Prostate gland (tissue), 2 donors: ENCODE measurements at regions not wholly inside any gene's neighbourhood (a gene's known extent, or its start where the extent isn't known, plus 50 kb on each side); places are given as distances from the start of the nearest gene placed in this dataset.
"Not testable (repeated sequence)": the region's sequence is repeated elsewhere in the genome, so short reads cannot be mapped to it uniquely, and the experiment has no call there.

Source experiments
- DNase-seq: peaks from one replicate; pipeline ENCODE4 v3.0.0-alpha.2; 2019; ENCODE audit warnings: low spot score
- H3K27ac ChIP-seq, 2 donors: fragments of 200-600 bp; sonication (generic); 2 replicates each; pipeline ENCODE4 v1.5.1; 2017 to 2019
- H3K27me3 ChIP-seq: fragments of 200-600 bp; sonication (generic); replicated peaks from 2 replicates; pipeline ENCODE4 v1.5.1; 2019; ENCODE audit not compliant: insufficient read depth
- H3K36me3 ChIP-seq, 2 donors: fragments of 200-600 bp; sonication (generic); 1 replicate in 1 of 2; 2 replicates in 1 of 2; pipeline versions ENCODE4 v1.5.1 to v1.8.1; 2017 to 2019
- H3K4me1 ChIP-seq: fragments of 200-600 bp; sonication (generic); replicated peaks from 2 replicates; pipeline ENCODE4 v1.5.1; 2019
- H3K4me3 ChIP-seq, 2 donors: fragments of 200-600 bp; sonication (generic); 2 replicates each; pipeline ENCODE4 v1.5.1; 2017 to 2019
- H3K9me3 ChIP-seq: fragments of 200-600 bp; sonication (generic); 2 replicates; pipeline ENCODE4 v1.5.1; 2017
- POLR2A ChIP-seq: fragments of 450-650 bp; IDR thresholded peaks from one replicate; pipeline ENCODE4 v1.6.1; 2016; ENCODE audit warnings: antibody characterized with exemption, mild to moderate bottlenecking
- POLR2AphosphoS5 ChIP-seq: sonication (generic); formaldehyde crosslinking; IDR thresholded peaks from one replicate; pipeline ENCODE4 v1.6.1; 2017; ENCODE audit warnings: antibody characterized with exemption
- WGBS: methylation state at CpG from one replicate; pipeline ENCODE4 v1.1.5; 2018; 5-methylcytosine and 5-hydroxymethylcytosine counted together
- intact Hi-C: fragments of 100-400 bp; cut with DNase I; formaldehyde crosslinking; loops from one replicate; pipeline ENCODE4 v1.14.2; 2022
- TF ChIP-seq, protein P1 (sequence below), 4 experiments: fragments of 200-600 bp in 2 of 4; fragments of 450-650 bp in 2 of 4; sonication (generic) in 2 of 4; IDR thresholded peaks; 1 replicate in 3 of 4; 2 replicates in 1 of 4; pipeline ENCODE4 v1.5.1; 2016 to 2019; ENCODE audit warnings: antibody characterized with exemption in 4 of 4, mild to moderate bottlenecking in 2 of 4, moderate library complexity in 2 of 4

GRCh38 chr4:170884969-170885570, 795.3 kb upstream of the AADAT start:
- Histone ChIP-seq H3K36me3 (no peaks in the 10 kb centered on the region), H3K9me3 (no peaks in the 10 kb centered on the region), H3K27ac (no peak overlapping the region), H3K4me1 (no peaks in the 10 kb centered on the region), H3K27me3 (no peaks in the 10 kb centered on the region), H3K4me3 (no peak overlapping the region)
- TF ChIP-seq, protein P1, sequence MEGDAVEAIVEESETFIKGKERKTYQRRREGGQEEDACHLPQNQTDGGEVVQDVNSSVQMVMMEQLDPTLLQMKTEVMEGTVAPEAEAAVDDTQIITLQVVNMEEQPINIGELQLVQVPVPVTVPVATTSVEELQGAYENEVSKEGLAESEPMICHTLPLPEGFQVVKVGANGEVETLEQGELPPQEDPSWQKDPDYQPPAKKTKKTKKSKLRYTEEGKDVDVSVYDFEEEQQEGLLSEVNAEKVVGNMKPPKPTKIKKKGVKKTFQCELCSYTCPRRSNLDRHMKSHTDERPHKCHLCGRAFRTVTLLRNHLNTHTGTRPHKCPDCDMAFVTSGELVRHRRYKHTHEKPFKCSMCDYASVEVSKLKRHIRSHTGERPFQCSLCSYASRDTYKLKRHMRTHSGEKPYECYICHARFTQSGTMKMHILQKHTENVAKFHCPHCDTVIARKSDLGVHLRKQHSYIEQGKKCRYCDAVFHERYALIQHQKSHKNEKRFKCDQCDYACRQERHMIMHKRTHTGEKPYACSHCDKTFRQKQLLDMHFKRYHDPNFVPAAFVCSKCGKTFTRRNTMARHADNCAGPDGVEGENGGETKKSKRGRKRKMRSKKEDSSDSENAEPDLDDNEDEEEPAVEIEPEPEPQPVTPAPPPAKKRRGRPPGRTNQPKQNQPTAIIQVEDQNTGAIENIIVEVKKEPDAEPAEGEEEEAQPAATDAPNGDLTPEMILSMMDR (IDR thresholded peaks at IDR 0.05): no peak
- TF ChIP-seq POLR2A (no peak), POLR2AphosphoS5 (no peak)
- intact Hi-C loops: no loop called here
- no peak for DNase-seq
- WGBS: 87% methylated on average over 1 of the region's 1 CpG

DNA sequence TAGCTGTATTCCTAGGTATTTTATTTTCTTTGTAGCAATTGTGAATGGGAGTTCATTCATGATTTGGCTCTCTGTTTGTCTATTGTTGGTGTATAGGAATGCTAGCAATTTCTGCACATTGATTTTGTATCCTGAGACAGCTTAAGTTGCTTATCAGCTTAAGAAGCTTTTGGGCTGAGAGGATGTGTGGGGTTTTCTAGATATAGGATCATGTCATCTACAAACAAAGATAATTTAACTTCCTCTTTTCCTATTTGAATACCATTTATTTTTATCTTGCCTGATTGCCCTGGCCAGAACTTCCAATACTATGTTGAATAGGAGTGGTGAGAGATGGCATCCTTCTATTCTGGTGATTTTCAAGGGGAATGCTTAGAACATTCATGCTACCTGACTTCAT, 791.9 kb upstream of the AADAT start:
- H3K27me3 ChIP-seq, H3K4me3 ChIP-seq, H3K4me1 ChIP-seq, intact Hi-C loops, H3K36me3 ChIP-seq, DNase-seq, H3K27ac ChIP-seq, H3K9me3 ChIP-seq: not testable (repeated sequence)

DNA sequence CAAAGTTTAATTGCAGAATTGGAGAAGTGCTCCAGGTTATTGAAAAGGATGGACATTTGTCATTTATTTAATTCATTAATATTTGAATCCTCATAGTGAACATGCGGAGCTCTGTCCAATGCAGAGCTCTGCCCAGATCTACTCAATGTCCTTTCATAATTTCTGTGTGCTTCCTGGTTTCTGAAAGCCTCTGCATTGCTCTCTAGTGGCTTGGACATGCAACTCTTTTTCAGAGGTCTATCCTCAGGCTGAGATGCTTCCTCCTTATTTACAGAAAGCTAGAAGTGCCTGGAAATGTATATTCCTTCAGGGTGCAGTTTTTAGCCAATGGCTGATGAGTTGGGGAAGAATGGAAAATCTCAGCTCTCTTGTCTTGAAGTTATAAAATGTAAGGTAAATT, 786.1 kb upstream of the AADAT start:
- WGBS: 89% methylated on average over 1 of the region's 1 CpG
- TF ChIP-seq, protein P1 (IDR thresholded peaks at IDR 0.05): no peak
- no peak for TF ChIP-seq POLR2A
- Histone ChIP-seq H3K27ac (no peak overlapping the region), H3K9me3 (no peaks in the 10 kb centered on the region), H3K4me3 (no peak overlapping the region), H3K27me3 (no peaks in the 10 kb centered on the region), H3K4me1 (no peaks in the 10 kb centered on the region), H3K36me3 (no peaks in the 10 kb centered on the region)
- DNase-seq: no peak
- intact Hi-C loops: no loop called here

DNA sequence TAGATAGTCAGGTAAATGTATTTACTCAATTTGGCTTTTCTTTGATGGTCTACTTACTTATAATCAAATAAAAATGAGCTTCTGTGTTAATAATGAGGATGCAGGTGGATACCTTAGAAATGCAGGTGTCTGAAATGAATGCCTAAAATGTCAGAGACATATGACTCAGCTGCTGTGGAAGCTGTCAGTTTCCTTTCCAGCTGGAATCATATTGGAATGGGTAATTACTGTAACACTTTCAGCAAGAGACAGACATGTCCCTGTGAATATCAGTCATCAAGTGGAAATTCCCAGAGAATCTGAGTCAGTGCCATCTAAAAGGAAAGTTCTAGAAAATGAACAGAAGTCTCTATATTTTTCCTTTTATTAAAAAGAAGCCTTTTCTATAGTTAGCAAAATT, 783.0 kb upstream of the AADAT start:
- no peak overlapping the region for H3K27ac ChIP-seq
- no peaks in the 10 kb centered on the region for H3K4me1 ChIP-seq
- no peak overlapping the region for H3K4me3 ChIP-seq
- intact Hi-C loops: no loop called here
- H3K9me3 ChIP-seq: no peaks in the 10 kb centered on the region
- no peaks in the 10 kb centered on the region for H3K27me3 ChIP-seq
- no peak for DNase-seq
- TF ChIP-seq POLR2AphosphoS5 (no peak), POLR2A (no peak)
- TF ChIP-seq, protein P1 (IDR thresholded peaks at IDR 0.05): no peak
- no peaks in the 10 kb centered on the region for H3K36me3 ChIP-seq

- intact Hi-C loops: no loop called here
- no peak overlapping the region for H3K27ac ChIP-seq
- no peaks in the 10 kb centered on the region for H3K9me3 ChIP-seq
- TF ChIP-seq POLR2A (no peak), POLR2AphosphoS5 (no peak)
- TF ChIP-seq, protein P1 (IDR thresholded peaks at IDR 0.05): no peak
- 38% methylated on average over 1 of the region's 1 CpG for WGBS
- H3K4me3 ChIP-seq: no peak overlapping the region
- H3K36me3 ChIP-seq: no peaks in the 10 kb centered on the region
- no peaks in the 10 kb centered on the region for H3K27me3 ChIP-seq
- DNase-seq: no peak
- H3K4me1 ChIP-seq: no peaks in the 10 kb centered on the region
Observed at GRCh38 chr4:170868170-170868569, 778.4 kb upstream of the AADAT start.
